Stimulated activated CD8-positive, alpha-beta memory T cell treated with anti-CD3 and anti-CD28 coated beads, Interleukin-7, amount 100 ng/mL, for 4 hours (primary cell): ENCODE measurements at regions not wholly inside any gene's neighbourhood (a gene's known extent, or its start where the extent isn't known, plus 50 kb on each side); places are given as distances from the start of the nearest gene placed in this dataset.

ENCODE experiments used
- DNase-seq, 2 donors: peaks; one replicate each; pipeline ENCODE4 v3.0.0-alpha.2; 2020; ENCODE audit warnings: low read depth in 2 of 2

DNA sequence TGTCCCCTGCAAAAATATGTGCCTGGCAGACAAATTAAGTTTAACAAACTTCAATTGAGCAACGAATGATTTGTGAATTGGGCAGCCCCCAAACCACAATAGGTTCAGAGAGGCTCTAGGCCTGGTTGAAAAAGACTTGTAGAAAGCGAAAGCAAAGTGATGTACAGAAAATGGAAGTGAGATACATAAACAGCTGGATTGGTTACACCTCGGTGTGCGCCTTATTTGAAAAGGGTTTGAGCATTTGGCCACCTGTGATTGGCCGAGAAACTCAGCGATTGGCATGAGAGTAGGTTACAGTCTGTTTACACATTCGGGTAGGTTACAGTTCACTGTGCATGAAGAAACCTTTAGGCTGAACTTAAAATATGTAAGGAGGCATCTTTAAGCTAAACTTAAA, 136.9 kb downstream of the CD83 start:
- no peak for DNase-seq

DNA sequence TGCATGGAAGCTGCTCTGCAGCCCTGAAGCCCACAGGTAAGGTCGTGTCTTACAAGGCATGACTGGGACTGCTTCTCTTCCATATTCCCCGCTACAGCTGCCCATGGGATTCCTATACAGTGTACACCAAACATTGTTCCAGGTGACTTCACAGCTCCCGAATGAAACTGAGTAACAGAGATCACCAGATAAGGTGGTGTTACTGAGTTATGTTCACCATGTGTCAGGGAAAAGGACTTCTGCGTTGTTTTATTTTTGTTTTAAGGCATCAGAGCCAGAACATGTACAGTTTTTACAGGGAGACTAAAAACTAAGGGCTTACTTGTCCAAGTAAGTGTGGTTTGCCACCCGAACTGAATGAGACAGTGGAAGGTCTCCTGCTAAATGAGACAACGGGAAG, 138.3 kb downstream of the CD83 start:
- DNase-seq, result no peak

DNA sequence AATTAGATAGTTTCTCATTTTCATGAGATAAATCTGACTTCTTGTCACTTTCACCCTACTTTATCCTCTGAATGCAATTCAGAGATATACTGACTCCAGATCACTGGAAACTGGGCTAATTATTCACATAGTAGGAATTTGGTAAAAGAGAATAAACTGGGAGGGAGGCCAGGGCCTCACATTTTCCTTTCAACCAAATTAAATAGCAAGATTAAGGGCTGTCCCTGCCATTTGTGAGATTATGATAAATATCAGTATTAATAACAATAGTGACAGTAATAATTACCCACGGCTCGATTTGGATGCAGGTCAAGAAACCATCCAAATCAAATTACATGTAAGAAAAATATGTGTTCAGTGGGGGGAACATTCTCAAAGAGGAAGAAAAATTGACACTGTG, 140.5 kb downstream of the CD83 start:
- no peak for DNase-seq

DNA sequence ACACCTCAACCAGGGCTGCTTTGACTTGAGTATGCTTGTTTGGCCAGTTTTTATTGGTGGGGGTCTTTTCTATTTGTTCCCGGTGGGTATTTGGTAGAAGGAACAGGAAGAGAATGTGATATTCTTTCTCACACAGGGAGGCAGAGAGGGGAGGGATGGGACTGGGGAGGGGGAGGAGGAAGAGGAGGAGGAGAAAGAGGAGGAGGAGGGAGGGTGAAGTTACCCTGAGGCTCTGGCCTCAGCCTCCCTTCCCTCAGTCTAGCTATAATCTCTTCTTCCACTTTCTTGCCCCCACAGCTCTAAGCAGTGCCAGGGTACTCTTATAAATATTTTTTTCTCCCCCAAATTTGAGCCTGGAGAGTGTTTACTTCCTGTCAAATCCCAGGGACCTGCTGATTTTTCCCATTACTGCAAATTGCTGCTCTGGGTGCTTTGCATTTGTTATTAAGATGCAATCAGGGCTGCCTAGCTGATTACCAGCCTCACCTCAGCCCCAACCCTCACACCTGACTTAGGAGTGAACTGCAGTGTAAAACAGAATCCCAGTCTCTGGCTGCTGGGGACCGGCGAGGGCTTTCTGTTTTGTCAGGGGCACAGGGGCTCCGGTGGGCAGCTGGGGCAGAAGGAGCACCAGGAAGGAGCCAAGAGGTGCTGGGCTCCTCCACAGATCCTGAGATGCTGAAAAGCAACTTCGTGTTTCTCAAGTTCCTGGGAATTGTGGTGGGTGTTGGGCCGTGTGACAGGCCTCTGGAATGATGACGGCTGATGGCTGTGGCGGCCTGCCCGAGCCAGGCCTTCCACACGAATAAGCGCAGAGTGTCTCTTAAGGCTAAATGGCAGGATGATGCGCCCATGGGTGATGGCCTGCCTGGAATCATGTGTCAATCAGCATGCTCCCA, 141.4 kb downstream of the CD83 start:
- DNase-seq, result no peak

DNA sequence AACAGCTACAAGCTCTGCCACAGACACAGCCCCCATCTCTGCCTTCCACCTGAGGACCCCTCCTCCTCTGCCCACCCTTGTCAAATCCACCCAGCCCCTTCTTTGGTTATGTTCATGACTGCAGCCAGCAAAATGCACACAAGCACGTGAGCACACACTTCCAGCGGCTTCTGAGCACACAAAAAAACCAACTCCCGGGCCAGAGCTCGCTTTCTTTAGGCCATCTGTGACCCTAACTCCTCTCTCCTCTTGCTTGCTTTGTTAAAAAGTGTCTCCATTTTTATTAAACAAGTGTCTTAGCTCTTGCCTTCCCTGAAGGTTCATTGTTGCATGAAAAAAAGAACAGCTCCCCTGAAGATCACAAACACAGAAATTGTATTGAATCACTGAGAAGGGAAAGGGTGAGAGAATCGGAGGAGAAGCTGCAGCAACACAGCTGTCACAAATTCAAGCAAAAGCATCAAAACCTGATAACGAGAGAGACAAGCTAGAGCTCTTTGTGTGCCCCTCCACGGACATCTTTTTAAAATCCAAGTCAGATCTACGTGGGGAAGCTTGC, 142.1 kb downstream of the CD83 start:
- DNase-seq, result no peak

DNA sequence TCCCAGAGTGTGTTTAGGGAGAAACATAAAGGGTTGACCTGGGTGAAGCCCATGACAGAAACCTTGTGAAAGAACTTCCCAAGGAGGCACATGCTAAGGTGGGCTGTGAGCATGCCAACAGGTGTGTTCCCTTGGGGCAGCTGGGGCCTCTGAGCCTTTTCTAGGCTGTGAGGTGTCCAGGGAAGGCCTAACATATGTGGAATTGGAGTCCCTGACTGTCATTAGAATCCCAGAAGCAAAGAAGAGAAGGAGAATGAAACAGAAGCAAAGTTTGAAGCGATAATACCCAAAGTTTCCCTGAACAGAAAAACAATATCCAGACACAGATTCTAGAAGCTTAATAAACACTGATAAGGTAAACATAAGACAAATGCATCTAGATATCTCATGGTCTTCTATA, 143.3 kb downstream of the CD83 start:
- DNase-seq, result no peak

DNA sequence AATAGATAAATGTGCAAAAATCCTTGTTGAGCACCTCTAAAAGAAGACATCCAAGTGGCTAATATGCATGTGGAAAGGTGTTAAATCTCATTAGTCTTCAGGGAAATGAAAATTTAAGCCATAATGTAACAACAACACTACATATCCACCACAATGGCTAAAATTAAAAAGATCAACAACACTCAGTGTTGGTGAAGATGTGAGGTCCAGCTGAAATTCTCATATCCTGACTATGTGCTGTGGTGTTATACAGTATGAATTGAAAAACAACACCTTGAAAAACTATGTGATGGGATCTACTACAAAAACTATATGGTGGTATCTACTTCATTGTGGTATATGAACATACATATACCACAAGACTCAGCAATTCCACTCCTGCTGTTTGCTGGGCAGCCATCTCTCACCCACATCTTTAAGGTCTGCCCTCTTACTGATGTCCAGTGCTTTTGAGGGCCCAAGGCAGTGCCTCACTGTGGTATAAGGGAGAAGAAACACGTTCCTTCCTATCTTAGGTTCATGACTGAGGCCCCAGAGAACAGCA, 146.4 kb downstream of the CD83 start:
- no peak for DNase-seq

DNA sequence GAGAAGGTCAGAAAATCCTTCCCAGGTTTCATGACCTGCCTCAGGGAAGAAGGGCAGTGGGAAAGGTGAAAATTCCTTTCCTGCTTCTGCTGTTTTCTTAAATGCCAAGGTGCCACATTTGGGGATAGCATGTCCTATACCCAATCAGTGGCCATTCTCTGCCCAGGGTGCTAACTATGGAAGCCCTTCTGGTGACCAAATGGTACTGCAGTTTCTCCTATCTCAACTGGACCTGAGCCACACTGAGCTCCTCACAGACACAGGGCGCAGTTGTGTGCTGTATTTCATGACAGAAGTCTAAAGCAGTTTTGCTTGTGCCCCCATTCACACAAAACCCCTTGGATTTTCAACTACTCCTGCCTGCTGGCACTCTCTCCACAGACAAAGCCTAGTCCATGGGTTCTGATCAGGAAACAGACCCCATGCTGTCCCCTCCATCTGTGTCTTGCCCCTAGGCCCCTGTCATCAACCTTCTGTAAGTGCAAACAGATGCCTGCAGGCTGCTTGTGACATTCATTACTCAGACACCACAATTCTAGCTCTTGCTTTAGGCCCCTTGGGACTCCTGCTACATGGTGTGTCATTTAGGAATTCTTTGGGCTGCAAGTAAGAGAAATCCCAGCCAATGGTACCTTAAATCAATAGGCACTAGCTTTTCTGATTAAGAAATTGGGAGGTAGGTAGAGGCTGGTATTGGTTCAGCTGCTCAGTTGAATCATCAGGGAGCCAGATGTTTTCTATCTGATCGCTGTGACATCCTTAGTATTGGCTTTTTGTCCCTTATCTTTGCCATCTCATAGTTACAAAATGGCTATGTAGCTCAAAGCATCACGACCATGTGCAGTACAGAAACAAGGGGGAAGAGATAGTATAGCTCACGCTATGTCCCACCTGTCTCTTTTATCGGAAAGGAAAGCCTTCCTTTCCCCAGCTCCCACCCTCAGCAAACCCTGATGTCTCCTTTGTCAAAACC, 147.8 kb downstream of the CD83 start:
- no peak for DNase-seq

DNA sequence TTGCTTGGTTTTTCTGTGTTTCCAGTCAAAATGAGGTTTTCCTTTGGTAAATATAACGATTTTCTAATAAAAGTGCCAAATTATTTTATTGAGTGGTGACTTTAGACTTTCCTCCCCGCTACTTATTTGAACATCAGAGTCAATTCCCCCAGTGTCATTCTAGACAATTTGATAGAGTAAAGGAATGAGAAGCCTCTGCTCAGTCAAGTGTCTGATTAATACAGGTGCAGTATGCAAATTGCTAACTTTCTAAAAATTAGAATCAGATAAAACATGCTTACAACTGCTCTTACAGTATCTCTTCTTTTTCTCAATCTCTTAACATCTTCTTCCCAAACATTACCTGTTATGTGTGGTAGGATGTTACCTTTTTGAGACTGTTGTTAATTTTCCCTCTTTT, 148.7 kb downstream of the CD83 start:
- DNase-seq, result no peak

DNA sequence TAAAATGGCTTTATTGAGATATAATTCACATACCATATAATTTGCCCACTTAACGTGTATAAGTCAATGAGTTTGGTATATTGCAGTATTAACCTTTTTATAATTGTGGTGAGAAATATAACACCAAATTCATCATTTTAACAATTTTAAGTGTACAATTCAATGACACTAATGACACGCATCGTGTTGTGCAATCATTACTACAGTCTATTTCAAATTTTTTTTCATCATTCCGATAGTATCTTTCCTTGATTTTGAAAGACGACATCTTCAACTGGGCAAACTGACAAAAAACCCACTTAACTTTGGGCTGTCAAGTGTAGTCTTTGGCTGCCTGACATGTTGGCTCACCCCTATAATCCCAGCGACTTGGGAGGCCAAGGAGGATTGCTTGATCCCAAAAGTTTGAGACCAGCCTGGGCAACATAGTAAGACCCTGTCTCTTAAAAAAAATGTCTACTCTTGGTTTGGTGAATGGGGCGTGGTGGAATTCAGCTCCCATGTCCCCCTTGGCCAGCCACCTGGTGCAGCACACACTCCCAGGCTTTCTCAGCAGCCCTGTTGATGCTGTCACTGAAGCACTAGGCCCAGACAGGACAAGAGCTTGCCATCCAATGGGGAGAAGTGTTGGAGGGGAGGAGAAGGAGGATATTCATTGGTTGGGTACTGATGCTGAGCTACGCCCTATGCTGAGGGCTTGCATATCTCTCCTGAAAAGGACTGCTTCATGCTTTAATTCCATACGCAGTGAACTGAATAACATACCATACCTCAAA, 150.5 kb downstream of the CD83 start:
- no peak for DNase-seq

DNA sequence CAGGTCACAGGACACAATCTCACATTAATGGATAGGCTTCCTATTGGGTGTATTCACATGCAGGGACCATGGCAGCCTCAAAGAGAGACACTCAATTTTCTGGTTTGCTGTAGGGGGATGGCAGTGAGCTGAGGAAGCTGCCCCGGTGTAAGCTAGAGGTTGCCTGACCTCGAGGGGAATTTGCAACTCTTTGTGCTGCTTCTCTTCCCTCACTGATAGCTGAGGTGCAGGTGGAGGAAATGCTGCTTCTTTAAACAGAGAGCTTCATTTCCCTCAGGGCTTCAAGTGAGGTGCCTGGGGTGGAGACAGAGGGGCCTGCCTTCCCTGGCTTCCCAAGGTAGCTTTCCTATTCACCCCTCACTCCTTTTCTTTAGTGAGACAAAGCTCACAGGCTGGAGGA, 151.9 kb downstream of the CD83 start:
- DNase-seq, result no peak

DNA sequence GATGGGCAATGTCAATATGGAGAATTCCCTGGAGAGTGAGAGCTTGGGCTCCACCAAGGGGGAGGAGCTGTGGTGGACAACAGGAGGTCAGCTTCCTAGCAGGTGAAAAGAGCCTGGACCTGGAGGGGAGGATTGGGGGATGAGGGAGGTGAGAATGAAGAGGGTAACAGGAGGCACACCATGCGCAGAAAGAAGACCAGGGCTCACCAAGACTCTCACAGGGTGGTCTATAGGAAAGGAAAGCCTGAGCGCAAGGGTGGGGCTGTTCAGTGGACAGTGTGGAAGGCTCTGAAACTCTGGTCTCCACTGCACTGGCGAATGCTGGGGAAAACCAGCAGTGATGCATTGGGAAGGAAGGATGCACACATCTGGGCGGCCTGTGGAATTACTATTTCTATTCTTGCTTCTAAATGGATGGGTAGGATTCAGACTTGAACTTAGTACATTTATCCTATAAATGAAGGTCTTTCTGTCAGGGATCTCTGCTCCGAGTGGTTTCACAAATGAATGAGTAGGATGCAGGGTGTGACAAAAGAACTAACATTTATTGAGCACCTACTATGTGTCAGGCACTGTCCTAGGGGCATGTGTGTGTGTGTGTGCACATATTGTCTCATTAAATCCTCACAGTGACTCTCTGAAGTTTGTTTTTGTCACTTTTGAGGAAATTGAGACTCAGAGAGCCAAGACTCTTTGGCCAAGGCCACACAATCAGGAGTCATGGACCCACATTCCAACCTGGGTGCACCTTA, 152.7 kb downstream of the CD83 start:
- no peak for DNase-seq

DNA sequence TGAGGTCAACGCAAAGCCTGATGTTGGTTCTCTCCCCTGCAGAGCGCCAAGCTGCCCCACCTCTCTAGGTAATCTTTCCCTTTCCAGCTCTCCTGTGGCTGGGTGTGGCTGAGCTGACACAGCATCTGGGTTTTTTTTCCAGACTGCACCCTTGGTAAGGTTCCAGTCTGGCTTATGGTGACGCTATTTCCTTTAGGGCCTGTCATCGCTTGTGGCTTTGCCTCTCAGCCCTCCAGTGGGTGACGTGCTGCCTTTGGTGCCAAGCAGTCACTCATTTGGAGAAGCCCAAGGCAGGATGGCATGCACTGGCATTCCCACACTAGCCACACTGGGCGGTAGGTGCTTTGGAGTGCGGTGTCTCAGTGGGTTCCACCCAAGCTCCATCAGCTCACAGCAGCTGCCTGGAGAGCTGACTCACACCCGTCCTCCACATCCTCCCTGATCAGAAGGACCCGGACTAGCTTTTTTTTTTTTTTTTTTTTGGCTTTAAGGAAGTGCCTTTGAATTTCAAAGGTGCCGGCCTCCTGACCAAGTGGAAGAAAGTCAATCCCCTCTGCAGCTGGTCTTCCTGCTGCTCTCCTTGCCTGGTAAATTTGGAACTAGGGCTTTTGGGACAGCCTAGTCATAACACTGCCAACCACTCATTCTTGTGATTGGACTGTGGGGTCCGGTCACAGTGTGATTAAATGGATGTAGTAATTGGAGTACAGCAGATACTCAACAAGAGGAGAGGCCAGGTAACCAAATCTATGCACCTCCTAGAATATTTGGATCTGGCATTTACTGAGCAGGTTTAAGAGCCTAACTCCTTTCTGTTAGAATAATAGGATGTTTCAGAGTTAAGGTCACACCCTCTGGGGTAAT, 153.6 kb downstream of the CD83 start:
- peak; percentile 12 to 23 for DNase-seq

DNA sequence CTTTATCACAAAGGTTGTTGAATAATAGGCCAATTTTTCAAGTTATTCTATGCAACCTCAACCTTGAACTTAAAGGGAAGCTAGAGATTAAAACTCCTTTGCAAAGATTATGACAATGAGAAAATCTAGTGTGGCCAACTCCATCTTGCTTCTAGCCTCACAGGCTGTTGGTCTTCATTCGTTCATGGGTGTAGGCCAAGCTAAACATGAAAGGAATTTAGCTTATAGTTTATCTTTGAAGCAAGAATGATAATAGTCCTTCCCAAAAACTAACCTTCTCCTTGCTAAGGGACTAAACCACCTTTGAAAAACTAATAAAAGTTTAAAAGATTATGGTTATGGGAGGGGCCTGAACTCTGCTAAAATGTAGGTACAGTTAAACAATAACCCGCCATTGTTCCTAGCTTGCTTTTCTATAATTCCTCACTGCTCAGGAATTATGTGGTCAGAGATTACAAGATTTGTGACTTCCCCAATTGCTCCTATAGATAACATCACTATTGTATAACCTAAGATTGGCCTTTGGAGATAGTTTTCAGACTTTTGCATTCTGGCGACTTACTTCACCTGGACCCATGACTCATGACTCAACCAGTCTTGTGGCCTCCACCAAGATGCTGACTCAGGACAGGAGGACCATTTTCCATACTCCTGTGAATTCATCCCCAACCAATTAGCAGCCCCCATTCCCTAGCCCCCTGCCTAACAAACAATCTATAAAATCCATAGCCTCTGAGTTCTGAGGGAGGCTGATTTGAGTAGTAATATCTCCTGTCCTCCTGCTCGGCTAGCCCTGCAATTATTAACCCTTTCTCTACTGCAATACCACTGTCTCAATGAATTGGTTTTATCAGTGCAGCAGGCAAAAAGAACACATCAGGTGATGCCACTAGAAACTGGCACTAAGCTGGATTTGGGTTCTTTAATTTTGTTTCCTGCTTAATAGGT, 154.5 kb downstream of the CD83 start:
- DNase-seq, result no peak

DNA sequence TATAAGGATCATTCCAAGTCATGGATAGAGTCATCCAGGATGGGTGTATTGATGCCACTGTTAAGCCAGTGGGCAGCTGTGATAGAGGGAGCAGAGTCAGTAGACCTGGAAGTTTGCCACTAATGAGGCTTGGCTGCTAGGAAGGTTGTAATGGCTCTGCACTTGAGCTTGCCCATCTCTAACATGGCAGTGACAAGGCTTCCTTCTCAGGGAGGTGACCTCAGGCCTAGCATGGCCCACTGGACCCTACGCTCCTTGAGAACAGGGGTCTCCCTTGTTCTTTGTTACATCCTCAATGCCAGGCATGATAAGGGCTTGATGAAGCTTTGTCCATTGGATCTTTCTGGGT, 155.1 kb downstream of the CD83 start:
- no peak for DNase-seq

DNA sequence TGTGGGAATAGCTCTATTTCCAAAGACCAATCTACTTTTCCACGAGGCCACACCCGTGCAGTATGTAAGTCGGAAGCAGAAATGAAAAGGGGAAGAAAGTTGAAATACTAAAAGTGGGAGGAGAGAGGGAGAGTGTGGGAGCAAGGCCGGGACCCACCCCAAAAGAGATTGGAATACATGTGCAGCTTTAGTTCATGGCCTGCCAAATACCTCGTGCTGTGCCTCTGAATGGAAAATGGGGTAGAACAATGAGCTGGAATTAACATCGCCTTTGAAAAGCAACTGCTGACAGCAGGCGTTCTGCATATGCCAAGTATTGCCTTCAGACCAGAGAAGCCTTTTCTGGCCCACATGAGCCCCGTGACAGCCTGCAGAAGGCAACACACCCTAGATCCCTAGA, 155.6 kb downstream of the CD83 start:
- DNase-seq, result no peak

DNA sequence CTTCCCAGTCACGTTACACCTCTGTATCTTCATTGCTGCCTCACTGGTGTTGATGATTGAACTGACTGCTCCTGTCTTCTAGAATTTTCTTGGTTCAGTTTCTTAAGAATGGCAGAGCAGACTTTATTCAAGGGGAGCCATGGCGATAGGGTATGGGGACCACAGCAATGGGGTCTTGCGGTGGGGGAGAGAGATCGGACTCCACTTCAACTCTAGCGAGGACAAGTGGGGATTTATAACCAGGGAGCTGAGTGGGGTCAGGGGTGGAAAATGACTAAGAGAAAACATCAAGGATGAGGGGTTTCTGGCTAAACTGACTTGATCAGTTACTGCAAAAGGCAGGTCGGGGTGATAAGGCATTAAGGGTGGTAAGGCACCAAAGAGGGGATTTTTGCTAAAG, 156.4 kb downstream of the CD83 start:
- DNase-seq, result no peak
